H1 (cell line): ENCODE measurements at regions not wholly inside any gene's neighbourhood (a gene's known extent, or its start where the extent isn't known, plus 50 kb on each side); places are given as distances from the start of the nearest gene placed in this dataset.

Experiments
- CTBP2 ChIP-seq: IDR thresholded peaks from 2 replicates; pipeline ENCODE4 v1.7.0; 2011; ENCODE audit warnings: borderline replicate concordance, mild to moderate bottlenecking, moderate library complexity, mixed read lengths, low read length; ENCODE audit not compliant: insufficient read depth, insufficient read length
- MAFK ChIP-seq: IDR thresholded peaks from 2 replicates; pipeline ENCODE4 v1.6.1; 2012; ENCODE audit warnings: low read depth, mild to moderate bottlenecking, improper control_type of control experiment, low read length
- POU5F1 ChIP-seq: IDR thresholded peaks from 2 replicates; pipeline ENCODE4 v1.6.1; 2011; ENCODE audit warnings: low read depth, mild to moderate bottlenecking, low read length, moderate library complexity
- SP2 ChIP-seq: IDR thresholded peaks from 2 replicates; pipeline ENCODE4 v1.6.1; 2012; ENCODE audit warnings: mild to moderate bottlenecking, low read length, inconsistent platforms

- no peak for TF ChIP-seq CTBP2
- TF ChIP-seq POU5F1, result no peak
- TF ChIP-seq MAFK, result no peak
- no peak for TF ChIP-seq SP2
Observed at GRCh38 chr5:145236127-145236526, 599.0 kb downstream of the PRELID2 start (continued).
